Stomach (tissue), 4 donors: ENCODE measurements at regions not wholly inside any gene's neighbourhood (a gene's known extent, or its start where the extent isn't known, plus 50 kb on each side); places are given as distances from the start of the nearest gene placed in this dataset.

ENCODE experiments used
- POLR2A ChIP-seq, 4 donors: fragments of 450-650 bp; IDR thresholded peaks; one replicate each; pipeline ENCODE4 v1.6.1; 2016; ENCODE audit warnings: antibody characterized with exemption in 4 of 4, control low read depth in 2 of 4, mild to moderate bottlenecking in 1 of 4, moderate library complexity in 1 of 4
- POLR2AphosphoS5 ChIP-seq, 3 donors: sonication (generic); formaldehyde crosslinking; IDR thresholded peaks; one replicate each; pipeline ENCODE4 v1.6.1; 2016; ENCODE audit warnings: antibody characterized with exemption in 3 of 3
- TF ChIP-seq, protein P1 (sequence below), 7 experiments: fragments of 450-650 bp in 4 of 7; fragments of 200-600 bp in 3 of 7; sonication (generic) in 3 of 7; IDR thresholded peaks; one replicate each; pipeline ENCODE4 v1.5.1; 2016 to 2019; ENCODE audit warnings: antibody characterized with exemption in 7 of 7, control low read depth in 2 of 7, mild to moderate bottlenecking in 1 of 7

DNA sequence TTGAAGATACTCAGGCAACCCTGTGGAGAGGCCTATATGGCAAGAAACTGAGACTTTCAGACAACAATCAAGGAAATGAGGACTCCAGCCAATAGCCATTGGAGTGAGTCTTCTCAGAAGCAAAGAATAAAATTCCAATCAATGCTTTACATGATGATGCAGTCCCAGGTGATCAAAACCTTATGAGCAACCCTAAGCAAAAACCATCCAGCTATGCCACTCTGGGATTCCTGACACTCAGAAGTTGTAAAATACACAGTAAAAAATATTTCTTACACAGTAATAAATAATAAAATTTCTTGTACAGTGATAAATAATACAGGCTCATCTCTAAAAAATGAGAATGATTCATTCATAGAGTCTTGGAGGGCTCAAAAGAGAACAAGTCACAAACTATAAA is 150.6 kb downstream of the IL15 start:
- TF ChIP-seq, protein P1, sequence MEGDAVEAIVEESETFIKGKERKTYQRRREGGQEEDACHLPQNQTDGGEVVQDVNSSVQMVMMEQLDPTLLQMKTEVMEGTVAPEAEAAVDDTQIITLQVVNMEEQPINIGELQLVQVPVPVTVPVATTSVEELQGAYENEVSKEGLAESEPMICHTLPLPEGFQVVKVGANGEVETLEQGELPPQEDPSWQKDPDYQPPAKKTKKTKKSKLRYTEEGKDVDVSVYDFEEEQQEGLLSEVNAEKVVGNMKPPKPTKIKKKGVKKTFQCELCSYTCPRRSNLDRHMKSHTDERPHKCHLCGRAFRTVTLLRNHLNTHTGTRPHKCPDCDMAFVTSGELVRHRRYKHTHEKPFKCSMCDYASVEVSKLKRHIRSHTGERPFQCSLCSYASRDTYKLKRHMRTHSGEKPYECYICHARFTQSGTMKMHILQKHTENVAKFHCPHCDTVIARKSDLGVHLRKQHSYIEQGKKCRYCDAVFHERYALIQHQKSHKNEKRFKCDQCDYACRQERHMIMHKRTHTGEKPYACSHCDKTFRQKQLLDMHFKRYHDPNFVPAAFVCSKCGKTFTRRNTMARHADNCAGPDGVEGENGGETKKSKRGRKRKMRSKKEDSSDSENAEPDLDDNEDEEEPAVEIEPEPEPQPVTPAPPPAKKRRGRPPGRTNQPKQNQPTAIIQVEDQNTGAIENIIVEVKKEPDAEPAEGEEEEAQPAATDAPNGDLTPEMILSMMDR (IDR thresholded peaks at IDR 0.05), result no peak
- TF ChIP-seq POLR2AphosphoS5 (IDR thresholded peaks at IDR 0.05) (no peak), POLR2A (IDR thresholded peaks at IDR 0.05) (no peak)
